ENCODE measurements at regions not wholly inside any gene's neighbourhood (a gene's known extent, or its start where the extent isn't known, plus 50 kb on each side); places are given as distances from the start of the nearest gene placed in this dataset.

DNA sequence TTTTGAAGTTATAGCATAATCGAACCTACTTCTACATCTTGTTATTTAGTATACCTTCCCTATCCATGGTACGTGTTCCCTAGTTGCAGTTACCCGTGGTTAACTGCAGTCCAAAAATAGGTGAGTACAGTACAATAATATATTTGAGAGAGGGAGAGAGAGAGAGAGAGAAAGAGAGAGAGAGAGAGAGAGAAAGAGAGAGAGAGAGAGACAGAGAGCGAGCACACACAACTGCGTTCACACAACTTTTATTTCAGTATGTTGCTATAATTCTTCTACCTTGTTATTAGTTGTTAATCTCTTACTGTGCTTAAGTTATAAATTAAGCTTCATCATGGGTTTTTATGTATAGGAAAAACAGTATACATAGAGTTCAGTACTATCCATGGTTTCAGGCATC is 928.1 kb downstream of the TUSC7 start:
- no peak for DNase-seq (ENCODE audit: low read depth)
- H3K4me3 ChIP-seq (ENCODE audit: low read depth, low read length), result no peak overlapping the region
- TF ChIP-seq CTCF (IDR thresholded peaks at IDR 0.05; ENCODE audit: insufficient read depth, low read depth, low read length), result no peak

GRCh38 chr3:117644203-117644602 is 934.6 kb downstream of the TUSC7 start:
- TF ChIP-seq CTCF (IDR thresholded peaks at IDR 0.05; ENCODE audit: insufficient read depth, low read depth, low read length), result no peak
- no peak for DNase-seq (ENCODE audit: low read depth)
- H3K4me3 ChIP-seq (ENCODE audit: low read depth, low read length), result no peak overlapping the region

- H3K4me3 ChIP-seq (ENCODE audit: low read depth, low read length), result no peak overlapping the region
- no peak for TF ChIP-seq CTCF (IDR thresholded peaks at IDR 0.05; ENCODE audit: insufficient read depth, low read depth, low read length)
- DNase-seq (ENCODE audit: low read depth), result no peak
Measured at GRCh38 chr3:117645561-117646242, 936.1 kb downstream of the TUSC7 start.

DNA sequence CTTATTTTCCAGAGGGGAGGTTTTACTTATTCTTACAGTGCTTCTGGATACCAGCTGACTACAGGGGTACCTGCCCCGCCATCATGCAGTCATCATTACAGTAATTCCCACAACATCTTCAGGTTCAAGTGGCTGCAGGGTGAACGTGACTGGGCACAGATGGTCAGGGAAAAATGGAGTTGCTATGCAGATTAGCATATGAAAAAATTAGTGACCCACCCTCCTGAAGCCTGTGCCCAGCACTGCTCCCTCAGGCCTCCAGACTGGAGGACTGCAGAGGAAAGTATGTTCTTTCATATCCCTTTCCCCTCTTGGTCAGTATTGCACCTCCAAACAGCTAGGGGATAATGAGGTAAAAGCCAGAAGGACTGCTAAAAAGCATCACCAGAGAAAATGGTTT is 937.9 kb downstream of the TUSC7 start:
- DNase-seq (ENCODE audit: low read depth), result no peak
- TF ChIP-seq CTCF (IDR thresholded peaks at IDR 0.05; ENCODE audit: insufficient read depth, low read depth, low read length), result no peak
- no peak overlapping the region for H3K4me3 ChIP-seq (ENCODE audit: low read depth, low read length)

DNA sequence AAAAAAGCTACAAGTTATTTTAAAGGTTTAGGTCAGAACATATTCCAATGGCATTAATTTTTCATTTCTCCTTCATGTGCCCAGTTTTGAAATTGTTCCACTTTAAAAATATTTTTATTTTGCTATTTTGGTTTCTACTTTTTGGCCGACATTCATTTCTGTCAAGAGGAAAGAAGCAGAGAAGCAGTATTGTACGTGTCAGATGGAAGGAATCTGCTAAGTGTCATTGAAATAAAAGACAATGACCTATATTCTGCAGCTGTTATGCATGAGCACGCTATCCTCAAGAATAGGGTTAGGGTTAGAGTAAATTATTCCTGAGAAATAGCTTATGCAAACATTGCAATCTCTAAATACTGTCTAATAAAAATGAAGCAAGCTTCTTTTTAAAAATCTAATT is 941.7 kb downstream of the TUSC7 start:
- TF ChIP-seq CTCF (IDR thresholded peaks at IDR 0.05; ENCODE audit: insufficient read depth, low read depth, low read length), result no peak
- no peak overlapping the region for H3K4me3 ChIP-seq (ENCODE audit: low read depth, low read length)
- no peak for DNase-seq (ENCODE audit: low read depth)

DNA sequence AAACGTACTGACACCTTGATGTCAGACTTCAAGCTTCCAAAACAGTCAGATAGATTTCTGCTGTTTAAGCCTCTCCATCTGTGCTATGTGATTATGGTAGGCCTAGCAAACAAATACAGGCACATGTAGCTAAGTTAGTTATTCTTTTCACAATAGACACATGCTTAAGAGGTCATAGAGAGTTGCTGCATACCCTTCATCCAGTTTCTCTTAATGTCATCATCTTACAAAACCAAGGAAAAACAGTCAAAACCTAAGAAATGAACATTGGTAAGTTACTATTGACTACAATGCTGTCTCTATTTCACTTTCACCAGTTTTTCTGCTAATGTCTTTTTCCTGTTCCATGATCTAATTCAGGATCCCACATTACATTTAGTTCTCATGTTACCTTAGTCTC is 946.8 kb downstream of the TUSC7 start:
- TF ChIP-seq CTCF (IDR thresholded peaks at IDR 0.05; ENCODE audit: insufficient read depth, low read depth, low read length), result no peak
- H3K4me3 ChIP-seq (ENCODE audit: low read depth, low read length), result no peak overlapping the region
- no peak for DNase-seq (ENCODE audit: low read depth)

GRCh38 chr3:117657278-117657677 is 947.7 kb downstream of the TUSC7 start:
- no peak for DNase-seq (ENCODE audit: low read depth)
- H3K4me3 ChIP-seq (ENCODE audit: low read depth, low read length), result no peak overlapping the region
- no peak for TF ChIP-seq CTCF (IDR thresholded peaks at IDR 0.05; ENCODE audit: insufficient read depth, low read depth, low read length)
